Neutrophil (primary cell): ENCODE measurements at regions not wholly inside any gene's neighbourhood (a gene's known extent, or its start where the extent isn't known, plus 50 kb on each side); places are given as distances from the start of the nearest gene placed in this dataset.
A peak's percentile ranks its signal among the peaks of the same experiment; 100 is the strongest.
"Not testable (repeated sequence)": the region's sequence is repeated elsewhere in the genome, so short reads cannot be mapped to it uniquely, and the experiment has no call there.

ENCODE experiments used
- H3K27ac ChIP-seq: fragments of 200-600 bp; sonication (generic); 2 replicates; pipeline ENCODE4 v1.5.1; 2016; ENCODE audit warnings: mild to moderate bottlenecking, moderate library complexity
- H3K27me3 ChIP-seq: fragments of 200-600 bp; sonication (generic); 2 replicates; pipeline ENCODE4 v1.6.0; 2016; ENCODE audit warnings: mild to moderate bottlenecking
- H3K36me3 ChIP-seq: fragments of 200-600 bp; sonication (generic); 2 replicates; pipeline ENCODE4 v1.5.1; 2017
- H3K4me1 ChIP-seq, 2 experiments: fragments of 200-600 bp in 1 of 2; sonication (generic) in 1 of 2; 1 replicate in 1 of 2; 2 replicates in 1 of 2; pipeline versions ENCODE4 v1.5.1 to v1.6.1; 2013 to 2016; ENCODE audit warnings: low read depth in 1 of 2, low read length in 1 of 2, mild to moderate bottlenecking in 1 of 2, moderate library complexity in 1 of 2; ENCODE audit not compliant: control insufficient read depth in 1 of 2, insufficient read depth in 1 of 2
- H3K4me3 ChIP-seq, 2 experiments: fragments of 200-600 bp in 1 of 2; sonication (generic) in 1 of 2; 1 replicate in 1 of 2; 2 replicates in 1 of 2; pipeline ENCODE4 v1.5.1; 2013 to 2016; ENCODE audit warnings: low read depth in 1 of 2, low read length in 1 of 2, mild to moderate bottlenecking in 1 of 2, moderate library complexity in 1 of 2
- H3K9me3 ChIP-seq: fragments of 200-600 bp; sonication (generic); 2 replicates; pipeline ENCODE4 v1.5.1; 2016
- CTCF ChIP-seq: fragments of 200-600 bp; sonication (generic); IDR thresholded peaks from 2 replicates; pipeline ENCODE4 v1.5.1; 2016; ENCODE audit warnings: antibody characterized with exemption

- peaks cover 17% of the 10 kb centered on the region for H3K36me3 ChIP-seq
- H3K27ac ChIP-seq: no peak overlapping the region
- TF ChIP-seq CTCF: no peak
- no peaks in the 10 kb centered on the region for H3K9me3 ChIP-seq
- no peaks in the 10 kb centered on the region for H3K4me1 ChIP-seq
- H3K27me3 ChIP-seq: no peaks in the 10 kb centered on the region
- H3K4me3 ChIP-seq: no peak overlapping the region
These were observed 105.0 kb upstream of the SAMD11 start for GRCh38 chr1:818618-819291.

- H3K4me1 ChIP-seq: peaks cover 9 to 11% of the 10 kb centered on the region in 2 experiments
- no peak overlapping the region for H3K27ac ChIP-seq
- TF ChIP-seq CTCF: no peak
- peaks cover 17% of the 10 kb centered on the region for H3K36me3 ChIP-seq
- no peaks in the 10 kb centered on the region for H3K27me3 ChIP-seq
- no peaks in the 10 kb centered on the region for H3K9me3 ChIP-seq
- no peak overlapping the region for H3K4me3 ChIP-seq
These were observed 102.8 kb upstream of the SAMD11 start for GRCh38 chr1:820962-821361.

- H3K27me3 ChIP-seq, H3K9me3 ChIP-seq, H3K36me3 ChIP-seq: not testable (repeated sequence)
- H3K4me3 ChIP-seq: peak overlapping the region; percentile 64 to 76
- H3K4me1 ChIP-seq: peaks cover 14 to 16% of the 10 kb centered on the region in 2 experiments
- peak overlapping the region; percentile 93 for H3K27ac ChIP-seq
These were observed 96.9 kb upstream of the SAMD11 start for GRCh38 chr1:826808-827207.

GRCh38 chr1:827211-828063 is 96.3 kb upstream of the SAMD11 start:
- H3K27me3 ChIP-seq, H3K36me3 ChIP-seq: not testable (repeated sequence)
- peak; percentile 23 for TF ChIP-seq CTCF

GRCh38 chr1:829324-829723 is 94.4 kb upstream of the SAMD11 start:
- not testable (repeated sequence) for H3K36me3 ChIP-seq, H3K9me3 ChIP-seq, H3K27me3 ChIP-seq, H3K4me3 ChIP-seq, H3K27ac ChIP-seq
- peaks cover 14 to 16% of the 10 kb centered on the region in 2 experiments for H3K4me1 ChIP-seq

More at GRCh38 chr1:827211-828063, 96.3 kb upstream of the SAMD11 start:
- peak overlapping the region; percentile 64 to 76 for H3K4me3 ChIP-seq
- peaks cover 14 to 16% of the 10 kb centered on the region in 2 experiments for H3K4me1 ChIP-seq
- peak overlapping the region; percentile 93 for H3K27ac ChIP-seq
- not testable (repeated sequence) for H3K9me3 ChIP-seq

- peaks cover 11 to 14% of the 10 kb centered on the region in 2 experiments for H3K4me1 ChIP-seq
- not testable (repeated sequence) for H3K9me3 ChIP-seq, H3K27ac ChIP-seq, H3K27me3 ChIP-seq, H3K36me3 ChIP-seq, H3K4me3 ChIP-seq
These were observed 93.8 kb upstream of the SAMD11 start for GRCh38 chr1:829932-830331.

GRCh38 chr1:830750-831149 is 93.0 kb upstream of the SAMD11 start:
- H3K9me3 ChIP-seq, H3K4me1 ChIP-seq, H3K27me3 ChIP-seq, H3K4me3 ChIP-seq, H3K27ac ChIP-seq, H3K36me3 ChIP-seq: not testable (repeated sequence)
